Activated T-cell treated with anti-CD3 and anti-CD28 coated beads for 4 hours (primary cell): ENCODE measurements at regions not wholly inside any gene's neighbourhood (a gene's known extent, or its start where the extent isn't known, plus 50 kb on each side); places are given as distances from the start of the nearest gene placed in this dataset.

Experiments
- DNase-seq: peaks from one replicate; pipeline ENCODE4 v3.0.0-alpha.2; 2020

GRCh38 chr10:3723766-3724165, 61.2 kb downstream of the KLF6 start:
- DNase-seq = no peak

GRCh38 chr10:3720228-3721019, 64.6 kb downstream of the KLF6 start:
- no peak for DNase-seq

- no peak for DNase-seq
Observed at GRCh38 chr10:3719024-3719843, 65.8 kb downstream of the KLF6 start.

- no peak for DNase-seq
Observed at GRCh38 chr10:3716093-3716492, 68.9 kb downstream of the KLF6 start.

- no peak for DNase-seq
Observed at GRCh38 chr10:3714967-3715366, 70.0 kb downstream of the KLF6 start.

- DNase-seq = no peak
Observed at GRCh38 chr10:3714531-3714930, 70.5 kb downstream of the KLF6 start.

- no peak for DNase-seq
Observed at GRCh38 chr10:3712707-3713106, 72.3 kb downstream of the KLF6 start.

GRCh38 chr10:3711918-3712317, 73.1 kb downstream of the KLF6 start:
- DNase-seq = no peak

GRCh38 chr10:3710764-3711163, 74.2 kb downstream of the KLF6 start:
- DNase-seq = no peak

- no peak for DNase-seq
Observed at GRCh38 chr10:3709456-3710060, 75.5 kb downstream of the KLF6 start.

- DNase-seq = no peak
Observed at GRCh38 chr10:3708852-3709251, 76.2 kb downstream of the KLF6 start.

GRCh38 chr10:3704565-3705325, 80.3 kb downstream of the KLF6 start:
- DNase-seq = no peak

- DNase-seq = no peak
Observed at GRCh38 chr10:3702569-3702968, 82.4 kb downstream of the KLF6 start.

GRCh38 chr10:3702056-3702546, 82.9 kb downstream of the KLF6 start:
- DNase-seq = no peak

- DNase-seq = no peak
Observed at GRCh38 chr10:3701491-3701890, 83.5 kb downstream of the KLF6 start.

- no peak for DNase-seq
Observed at GRCh38 chr10:3700531-3701076, 84.4 kb downstream of the KLF6 start.

GRCh38 chr10:3699916-3700315, 85.1 kb downstream of the KLF6 start:
- no peak for DNase-seq

GRCh38 chr10:3698312-3698711, 86.7 kb downstream of the KLF6 start:
- no peak for DNase-seq

- DNase-seq = no peak
Observed at GRCh38 chr10:3693698-3694080, 91.3 kb downstream of the KLF6 start.

- DNase-seq = no peak
Observed at GRCh38 chr10:3693022-3693697, 91.8 kb downstream of the KLF6 start.

- no peak for DNase-seq
Observed at GRCh38 chr10:3692387-3692999, 92.5 kb downstream of the KLF6 start.

- DNase-seq = no peak
Observed at GRCh38 chr10:3691482-3691881, 93.5 kb downstream of the KLF6 start.
